ENCODE measurements at regions not wholly inside any gene's neighbourhood (a gene's known extent, or its start where the extent isn't known, plus 50 kb on each side); places are given as distances from the start of the nearest gene placed in this dataset.
A peak's percentile ranks its signal among the peaks of the same experiment; 100 is the strongest.

GRCh38 chr5:61622156-61622555, 290.1 kb downstream of the ZSWIM6 start:
- no peak for DNase-seq (ENCODE audit: low read depth in 2 of 3, low spot score in 2 of 3)

- no peak for DNase-seq (ENCODE audit: low read depth in 2 of 3, low spot score in 2 of 3)
These were observed 291.5 kb downstream of the ZSWIM6 start for GRCh38 chr5:61623401-61624069.

GRCh38 chr5:61624553-61625136, 292.6 kb downstream of the ZSWIM6 start:
- no peak for DNase-seq (ENCODE audit: low read depth in 2 of 3, low spot score in 2 of 3)

DNA sequence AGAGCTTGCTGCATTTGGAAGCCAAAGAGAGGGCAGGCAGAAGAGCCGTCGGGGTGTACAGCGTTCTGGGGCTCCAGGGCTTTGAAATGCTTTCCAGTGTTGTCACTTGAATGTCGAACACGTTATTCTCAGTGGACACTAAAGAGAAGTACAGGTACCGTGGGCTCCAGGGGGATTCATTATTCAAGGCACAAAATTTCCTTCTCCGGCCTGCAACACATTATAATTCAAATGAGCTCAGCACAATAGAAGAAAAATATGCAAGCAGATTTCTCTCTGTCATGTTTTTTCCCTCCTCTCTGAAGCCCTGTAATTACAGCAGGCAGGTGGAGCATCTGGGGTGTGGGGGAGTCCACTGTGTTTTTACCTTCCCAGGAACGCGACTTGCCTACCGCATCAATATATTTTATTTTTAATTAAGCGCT, 293.1 kb downstream of the ZSWIM6 start:
- no peak for DNase-seq (ENCODE audit: low read depth in 2 of 3, low spot score in 2 of 3)

- DNase-seq (ENCODE audit: low read depth in 2 of 3, low spot score in 2 of 3), result peak; percentile 15 to 29 (median 23)
These were observed 293.9 kb downstream of the ZSWIM6 start for GRCh38 chr5:61625681-61626621.

DNA sequence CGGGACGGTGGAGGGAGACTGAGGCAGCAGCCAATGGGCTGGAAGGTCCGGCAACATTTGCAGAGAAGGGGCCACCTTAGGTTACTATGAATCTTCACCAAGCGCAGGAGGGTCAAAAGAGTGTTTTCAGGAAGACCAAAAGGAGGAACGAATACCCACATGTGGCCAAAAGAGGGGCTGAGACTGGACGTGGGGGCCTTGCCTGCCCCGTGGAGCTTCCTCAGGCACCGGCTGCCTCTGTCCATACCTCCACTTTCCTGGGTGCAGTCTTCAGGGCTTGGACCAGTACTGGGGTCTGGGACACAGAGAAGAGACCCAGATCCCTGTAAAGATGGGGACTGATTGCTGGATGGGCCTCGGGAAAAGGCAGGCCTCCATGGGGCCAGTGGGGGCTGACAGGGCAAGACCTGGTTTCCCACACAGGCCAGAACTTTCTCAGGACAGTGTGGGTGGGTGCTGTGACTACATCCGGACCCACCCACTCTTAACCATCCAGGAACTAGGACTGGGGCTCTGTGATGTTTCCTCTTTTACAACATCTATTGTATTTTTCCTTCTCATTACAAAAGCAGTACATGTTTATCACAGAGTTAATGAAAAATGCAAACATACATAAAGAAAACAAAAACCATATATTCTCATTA, 294.7 kb downstream of the ZSWIM6 start:
- DNase-seq (ENCODE audit: low read depth in 2 of 3, low spot score in 2 of 3), result peak in 1 of 3 experiments; percentile 0

- no peak for DNase-seq (ENCODE audit: low read depth in 2 of 3, low spot score in 2 of 3)
These were observed 295.5 kb downstream of the ZSWIM6 start for GRCh38 chr5:61627531-61627930.

DNA sequence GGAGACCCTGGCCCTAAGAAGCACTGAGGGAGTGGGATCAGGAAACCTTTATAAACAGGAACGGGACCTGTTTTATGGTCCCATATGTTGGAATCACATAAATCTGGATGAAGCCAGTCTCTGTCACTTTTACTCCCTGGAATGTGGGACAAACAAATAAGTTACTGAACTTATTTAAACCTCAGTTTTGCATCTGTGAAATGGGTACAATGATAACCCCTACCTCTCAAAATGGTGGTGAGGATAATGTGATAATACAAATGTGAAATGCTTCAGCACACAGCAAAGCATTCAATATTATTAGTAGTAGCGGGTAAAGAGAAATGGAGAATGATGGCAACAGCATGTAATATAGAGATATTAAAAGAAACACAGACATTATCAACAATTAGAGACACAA, 298.9 kb downstream of the ZSWIM6 start:
- no peak for DNase-seq (ENCODE audit: low read depth in 2 of 3, low spot score in 2 of 3)

- DNase-seq (ENCODE audit: low read depth in 2 of 3, low spot score in 2 of 3), result no peak
These were observed 299.4 kb downstream of the ZSWIM6 start for GRCh38 chr5:61631438-61631941.

- no peak for DNase-seq (ENCODE audit: low read depth in 2 of 3, low spot score in 2 of 3)
These were observed 300.0 kb downstream of the ZSWIM6 start for GRCh38 chr5:61632064-61632463.

GRCh38 chr5:61635271-61635670, 303.2 kb downstream of the ZSWIM6 start:
- no peak for DNase-seq (ENCODE audit: low read depth in 2 of 3, low spot score in 2 of 3)

DNA sequence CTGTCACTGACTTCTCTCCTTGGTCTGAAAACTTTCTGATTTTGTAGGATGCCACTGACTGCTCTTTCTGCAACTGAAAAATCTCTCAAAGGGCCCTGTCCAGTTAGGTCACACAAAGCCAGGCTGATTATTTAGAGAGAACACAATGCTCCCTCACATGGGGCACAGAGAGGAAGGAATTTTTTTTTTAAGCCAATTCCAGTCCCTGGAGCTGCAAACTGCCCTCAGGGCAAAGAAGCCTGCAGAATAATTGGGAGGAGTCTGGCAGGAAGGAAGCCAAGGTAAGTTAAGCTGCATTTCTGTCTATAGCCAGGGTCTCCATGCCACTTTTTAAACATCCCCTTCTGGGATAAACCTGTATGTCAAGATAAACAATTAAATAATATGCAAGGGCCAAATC, 305.5 kb downstream of the ZSWIM6 start:
- no peak for DNase-seq (ENCODE audit: low read depth in 2 of 3, low spot score in 2 of 3)

DNA sequence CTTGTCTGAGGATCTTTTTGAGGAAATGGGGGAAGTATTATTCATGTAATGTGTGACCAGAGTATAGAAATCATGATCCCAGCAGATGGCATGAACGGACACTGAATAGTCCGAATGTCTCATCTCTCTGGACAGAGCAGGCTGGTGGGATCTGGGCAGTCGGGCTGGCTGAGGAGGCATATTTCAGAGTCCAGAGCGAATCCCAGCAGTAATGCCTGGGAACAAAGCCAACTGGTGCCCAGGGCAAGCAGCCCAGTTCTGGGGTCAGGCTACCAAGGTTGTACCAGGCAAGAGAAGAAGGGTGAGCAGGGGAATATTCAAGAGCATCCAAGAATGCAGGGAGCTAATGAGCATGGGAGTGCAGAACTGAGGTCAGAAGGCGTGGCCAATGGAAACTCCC, 306.4 kb downstream of the ZSWIM6 start:
- DNase-seq (ENCODE audit: low read depth in 2 of 3, low spot score in 2 of 3), result no peak

DNA sequence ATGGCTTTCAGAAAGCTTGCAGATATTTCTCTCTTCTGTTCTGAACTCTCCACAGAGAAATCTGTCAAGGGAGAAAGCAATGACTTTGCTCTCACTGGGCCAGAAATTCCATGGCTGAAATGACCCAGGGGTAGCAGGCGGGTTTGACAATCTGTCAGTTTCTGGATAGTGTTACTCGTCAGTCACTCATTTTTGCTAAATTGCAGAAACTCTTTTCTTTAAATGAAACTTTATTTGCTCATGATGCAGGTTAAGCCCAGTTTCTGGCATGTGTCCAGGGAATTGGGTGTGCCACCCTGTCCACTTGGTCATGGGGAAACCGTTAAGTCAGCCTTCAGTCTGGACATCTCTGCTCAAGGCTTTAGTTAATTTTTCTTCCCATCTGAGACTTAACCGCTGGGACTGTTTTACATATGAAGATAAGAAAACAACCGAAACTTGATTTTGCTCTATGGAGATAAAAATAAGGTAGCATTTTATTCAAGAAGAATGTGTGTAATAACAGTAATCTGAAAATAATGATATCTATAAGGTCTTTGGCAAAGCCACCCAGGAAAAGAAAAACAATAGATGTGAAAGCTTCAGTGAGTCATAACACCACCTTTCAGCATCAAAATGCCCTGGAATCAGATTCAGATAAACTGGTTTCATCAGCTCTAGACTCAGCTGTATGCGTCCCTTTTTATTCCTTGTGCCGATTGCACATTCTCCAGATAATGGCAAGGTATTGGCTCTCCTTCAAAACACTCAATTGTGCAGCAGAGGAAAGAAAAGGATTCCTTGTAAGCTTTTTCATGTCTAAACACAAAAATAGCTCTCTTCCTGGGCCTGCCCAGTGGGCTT, 308.3 kb downstream of the ZSWIM6 start:
- DNase-seq (ENCODE audit: low read depth in 2 of 3, low spot score in 2 of 3), result no peak

- no peak for DNase-seq (ENCODE audit: low read depth in 2 of 3, low spot score in 2 of 3)
These were observed 309.9 kb downstream of the ZSWIM6 start for GRCh38 chr5:61641748-61642565.

GRCh38 chr5:61647672-61648071, 315.6 kb downstream of the ZSWIM6 start:
- DNase-seq (ENCODE audit: low read depth in 2 of 3, low spot score in 2 of 3), result no peak

- no peak for DNase-seq (ENCODE audit: low read depth in 2 of 3, low spot score in 2 of 3)
These were observed 317.2 kb downstream of the ZSWIM6 start for GRCh38 chr5:61649231-61649630.

DNA sequence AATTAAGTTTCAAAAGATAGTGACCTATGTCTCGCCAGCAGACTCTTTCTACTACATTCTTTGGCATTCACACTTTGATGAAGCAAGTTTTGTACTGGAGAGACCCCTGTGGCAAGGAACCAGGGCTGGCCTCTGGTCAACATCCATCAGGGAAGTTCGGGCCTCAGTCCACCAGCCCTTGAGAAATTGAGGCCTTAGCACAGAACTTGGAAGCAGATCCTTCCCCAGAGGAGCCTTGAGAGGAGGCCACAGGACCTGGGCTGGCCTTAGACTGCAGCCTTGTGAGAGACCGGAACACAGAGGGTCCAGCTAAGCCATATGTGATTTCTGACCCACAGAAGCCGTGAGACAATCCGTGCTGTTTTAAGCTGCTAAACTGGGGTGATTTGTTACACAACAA, 317.9 kb downstream of the ZSWIM6 start:
- DNase-seq (ENCODE audit: low read depth in 2 of 3, low spot score in 2 of 3), result no peak

GRCh38 chr5:61650661-61651060, 318.6 kb downstream of the ZSWIM6 start:
- no peak for DNase-seq (ENCODE audit: low read depth in 2 of 3, low spot score in 2 of 3)

DNA sequence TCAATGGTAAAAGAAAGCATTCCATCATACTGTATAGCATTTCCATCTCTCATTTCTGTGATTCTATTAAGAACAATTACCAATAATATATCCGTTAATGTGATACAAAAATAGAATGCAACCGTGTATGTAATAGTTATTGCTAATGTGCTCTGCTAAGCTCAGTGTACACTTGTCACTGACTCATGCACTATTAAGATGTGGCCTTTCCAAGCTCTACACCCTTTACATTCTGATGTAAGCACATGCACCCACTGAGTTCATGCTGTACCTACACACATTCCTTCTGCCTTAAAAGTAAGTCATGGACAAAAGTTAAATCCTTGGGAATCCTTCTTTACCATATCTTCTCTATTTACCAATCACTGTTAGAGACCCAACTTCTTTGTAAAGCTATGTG, 319.1 kb downstream of the ZSWIM6 start:
- DNase-seq (ENCODE audit: low read depth in 2 of 3, low spot score in 2 of 3), result no peak
